ENCODE measurements at regions not wholly inside any gene's neighbourhood (a gene's known extent, or its start where the extent isn't known, plus 50 kb on each side); places are given as distances from the start of the nearest gene placed in this dataset.

- TF ChIP-seq FOXM1 (IDR thresholded peaks at IDR 0.05; ENCODE audit: borderline replicate concordance) (no peak), FOXA1 (IDR thresholded peaks at IDR 0.05) (no peak), CTBP1 (IDR thresholded peaks at IDR 0.05; ENCODE audit: borderline replicate concordance) (no peak), SUZ12 (IDR thresholded peaks at IDR 0.05) (no peak), SP1 (IDR thresholded peaks at IDR 0.05) (no peak), ELF4 (IDR thresholded peaks at IDR 0.05) (no peak), ZNF384 (IDR thresholded peaks at IDR 0.05) (no peak), TARDBP (IDR thresholded peaks at IDR 0.05) (no peak), NFRKB (IDR thresholded peaks at IDR 0.05) (no peak)
Measured at GRCh38 chr6:165721356-165721755, 58.3 kb upstream of the PDE10A start.

All from HEK293T (cell line).